Left lung (tissue), 4 donors: ENCODE measurements at regions not wholly inside any gene's neighbourhood (a gene's known extent, or its start where the extent isn't known, plus 50 kb on each side); places are given as distances from the start of the nearest gene placed in this dataset.

Source experiments
- ATAC-seq: fragments of 200-7000 bp; cut with Tn5 transposase; one replicate; pipeline ENCODE4 v1.9.1; 2020; ENCODE audit warnings: moderate library complexity
- DNase-seq, 4 donors: peaks; one replicate each; pipeline ENCODE4 v3.0.0-alpha.2; 2013 to 2020
- H3K27ac ChIP-seq, 2 donors: fragments of 200-600 bp; sonication (generic) in 1 of 2; one replicate each; pipeline versions ENCODE4 v1.5.0 to v1.8.0; 2020 to 2021
- H3K27me3 ChIP-seq, 2 donors: fragments of 200-600 bp; sonication (generic) in 1 of 2; one replicate each; pipeline versions ENCODE4 v1.5.0 to v1.8.0; 2020 to 2021
- H3K36me3 ChIP-seq, 2 donors: fragments of 200-600 bp; sonication (generic) in 1 of 2; one replicate each; pipeline versions ENCODE4 v1.5.0 to v1.8.0; 2020 to 2021
- H3K4me1 ChIP-seq, 2 donors: fragments of 200-600 bp; one replicate each; pipeline ENCODE4 v1.8.0; 2021
- H3K4me3 ChIP-seq, 2 donors: fragments of 200-600 bp; sonication (generic) in 1 of 2; one replicate each; pipeline versions ENCODE4 v1.5.0 to v1.8.0; 2020 to 2021; ENCODE audit warnings: mild to moderate bottlenecking in 1 of 2
- H3K9me3 ChIP-seq, 2 donors: fragments of 200-600 bp; sonication (generic) in 1 of 2; one replicate each; pipeline versions ENCODE4 v1.5.0 to v1.8.0; 2020 to 2021
- intact Hi-C, 2 donors: fragments of 100-400 bp; cut with DNase I; formaldehyde crosslinking; loops; one replicate each; pipeline versions ENCODE4 v1.11.2 to v1.14.2; 2022
- TF ChIP-seq, protein P1 (sequence below), 2 donors: fragments of 200-600 bp; sonication (generic) in 1 of 2; IDR thresholded peaks; one replicate each; pipeline versions ENCODE4 v1.5.0 to v1.8.0; 2021; ENCODE audit warnings: antibody characterized with exemption in 2 of 2
- donor health status: DM: no; HTN: yes; CAD: no.
- donor health status: DM: no; HTN: no; CAD: no.

GRCh38 chr2:58620896-58621295 is 379.8 kb upstream of the FANCL start:
- Histone ChIP-seq H3K4me1 (no peaks in the 10 kb centered on the region), H3K4me3 (no peak overlapping the region), H3K9me3 (no peaks in the 10 kb centered on the region), H3K27ac (no peak overlapping the region), H3K36me3 (no peaks in the 10 kb centered on the region), H3K27me3 (no peaks in the 10 kb centered on the region)
- ATAC-seq (no peak), DNase-seq (no peak)
- TF ChIP-seq, protein P1, sequence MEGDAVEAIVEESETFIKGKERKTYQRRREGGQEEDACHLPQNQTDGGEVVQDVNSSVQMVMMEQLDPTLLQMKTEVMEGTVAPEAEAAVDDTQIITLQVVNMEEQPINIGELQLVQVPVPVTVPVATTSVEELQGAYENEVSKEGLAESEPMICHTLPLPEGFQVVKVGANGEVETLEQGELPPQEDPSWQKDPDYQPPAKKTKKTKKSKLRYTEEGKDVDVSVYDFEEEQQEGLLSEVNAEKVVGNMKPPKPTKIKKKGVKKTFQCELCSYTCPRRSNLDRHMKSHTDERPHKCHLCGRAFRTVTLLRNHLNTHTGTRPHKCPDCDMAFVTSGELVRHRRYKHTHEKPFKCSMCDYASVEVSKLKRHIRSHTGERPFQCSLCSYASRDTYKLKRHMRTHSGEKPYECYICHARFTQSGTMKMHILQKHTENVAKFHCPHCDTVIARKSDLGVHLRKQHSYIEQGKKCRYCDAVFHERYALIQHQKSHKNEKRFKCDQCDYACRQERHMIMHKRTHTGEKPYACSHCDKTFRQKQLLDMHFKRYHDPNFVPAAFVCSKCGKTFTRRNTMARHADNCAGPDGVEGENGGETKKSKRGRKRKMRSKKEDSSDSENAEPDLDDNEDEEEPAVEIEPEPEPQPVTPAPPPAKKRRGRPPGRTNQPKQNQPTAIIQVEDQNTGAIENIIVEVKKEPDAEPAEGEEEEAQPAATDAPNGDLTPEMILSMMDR (IDR thresholded peaks at IDR 0.05): no peak
- intact Hi-C loops: no loop called here

DNA sequence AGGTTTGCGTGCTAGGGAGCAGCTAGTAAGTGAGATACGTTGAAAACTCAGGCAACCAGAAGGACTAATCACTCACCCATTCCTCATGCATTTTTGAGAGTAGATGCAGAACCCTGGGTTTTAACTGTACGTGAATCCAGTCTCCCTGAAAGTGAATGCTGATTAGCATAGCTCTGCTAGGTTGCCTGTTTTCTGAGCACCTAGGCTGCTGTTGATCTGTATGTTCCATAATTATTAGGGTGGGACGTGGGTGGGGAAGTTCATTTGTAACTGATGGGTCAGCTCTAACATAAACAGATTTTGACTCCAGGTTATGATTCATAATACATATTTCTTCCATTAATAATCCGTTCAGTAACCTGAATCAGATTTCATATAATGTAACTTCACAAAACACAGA is 379.0 kb upstream of the FANCL start:
- DNase-seq (no peak), ATAC-seq (no peak)
- Histone ChIP-seq H3K27me3 (no peaks in the 10 kb centered on the region), H3K27ac (no peak overlapping the region), H3K4me1 (no peaks in the 10 kb centered on the region), H3K9me3 (no peaks in the 10 kb centered on the region), H3K36me3 (no peaks in the 10 kb centered on the region), H3K4me3 (no peak overlapping the region)
- TF ChIP-seq, protein P1 (IDR thresholded peaks at IDR 0.05): no peak
- intact Hi-C loops: no loop called here

DNA sequence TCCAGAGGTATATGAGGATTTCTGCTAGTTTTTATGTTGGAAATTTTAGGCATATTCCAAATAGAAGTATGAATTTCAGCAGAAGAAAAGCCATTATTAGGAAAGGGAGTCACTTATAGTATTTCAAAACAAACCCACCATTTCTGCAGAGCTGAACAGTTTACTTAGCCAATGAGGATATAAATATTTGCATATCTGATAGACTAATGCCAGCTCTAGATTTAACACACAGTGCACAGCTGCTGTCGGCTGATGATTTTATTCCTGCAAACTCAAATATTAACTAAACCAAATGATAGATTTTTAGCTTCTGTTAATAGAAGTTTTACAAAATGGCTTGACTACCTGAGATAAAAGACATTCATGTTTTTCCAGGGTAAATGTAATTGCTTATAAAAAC is 375.8 kb upstream of the FANCL start:
- DNase-seq (peak in 1 of 4 donors; percentile 19), ATAC-seq (no peak)
- H3K27me3 ChIP-seq: no peaks in the 10 kb centered on the region
- intact Hi-C loops: no loop called here
- no peaks in the 10 kb centered on the region for H3K4me1 ChIP-seq
- H3K27ac ChIP-seq: no peak overlapping the region
- no peaks in the 10 kb centered on the region for H3K9me3 ChIP-seq
- TF ChIP-seq, protein P1 (IDR thresholded peaks at IDR 0.05): no peak
- no peaks in the 10 kb centered on the region for H3K36me3 ChIP-seq
- no peak overlapping the region for H3K4me3 ChIP-seq

GRCh38 chr2:58614219-58614618 is 373.1 kb upstream of the FANCL start:
- ATAC-seq (no peak), DNase-seq (no peak)
- intact Hi-C loops: no loop called here
- TF ChIP-seq, protein P1 (IDR thresholded peaks at IDR 0.05): no peak
- Histone ChIP-seq H3K27me3 (no peaks in the 10 kb centered on the region), H3K36me3 (no peaks in the 10 kb centered on the region), H3K4me1 (no peaks in the 10 kb centered on the region), H3K9me3 (no peaks in the 10 kb centered on the region), H3K4me3 (no peak overlapping the region), H3K27ac (no peak overlapping the region)

- TF ChIP-seq, protein P1 (IDR thresholded peaks at IDR 0.05): no peak
- no peak overlapping the region for H3K4me3 ChIP-seq
- no peak for DNase-seq
- H3K36me3 ChIP-seq: no peaks in the 10 kb centered on the region
- H3K27me3 ChIP-seq: no peaks in the 10 kb centered on the region
- H3K9me3 ChIP-seq: no peaks in the 10 kb centered on the region
- no peak for ATAC-seq
- intact Hi-C loops: no loop called here
- no peak overlapping the region for H3K27ac ChIP-seq
- no peaks in the 10 kb centered on the region for H3K4me1 ChIP-seq
Observed at GRCh38 chr2:58612973-58613372, 371.8 kb upstream of the FANCL start.
